ENCODE measurements at regions not wholly inside any gene's neighbourhood (a gene's known extent, or its start where the extent isn't known, plus 50 kb on each side); places are given as distances from the start of the nearest gene placed in this dataset.

DNA sequence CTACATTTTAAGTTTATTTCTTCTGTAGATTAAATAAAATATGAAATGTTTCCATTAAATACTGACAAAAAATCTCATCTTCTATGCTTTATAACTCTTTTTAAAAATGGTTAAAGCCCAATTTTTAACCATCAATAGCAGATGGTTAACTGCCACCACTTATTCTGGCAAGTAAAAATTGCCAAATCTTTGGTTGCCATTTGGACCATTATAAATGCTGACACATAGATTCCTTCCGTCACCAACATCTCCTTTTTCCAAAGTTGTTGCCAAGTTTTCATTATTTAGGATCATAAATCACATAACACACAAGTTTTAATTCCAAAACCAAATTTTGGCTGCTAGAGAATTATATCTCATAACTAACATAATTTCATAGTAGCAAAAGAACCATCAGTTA, 1614.3 kb downstream of the REEP3 start:
- TF ChIP-seq EZH2 (IDR thresholded peaks at IDR 0.05; ENCODE audit: low read depth, unreplicated experiment) (no peak), NANOG (IDR thresholded peaks at IDR 0.05; ENCODE audit: borderline replicate concordance) (no peak), POLR2AphosphoS5 (IDR thresholded peaks at IDR 0.05; ENCODE audit: low read depth) (no peak), JUNB (IDR thresholded peaks at IDR 0.05; ENCODE audit: unreplicated experiment) (no peak)
- TF ChIP-seq, protein P1, sequence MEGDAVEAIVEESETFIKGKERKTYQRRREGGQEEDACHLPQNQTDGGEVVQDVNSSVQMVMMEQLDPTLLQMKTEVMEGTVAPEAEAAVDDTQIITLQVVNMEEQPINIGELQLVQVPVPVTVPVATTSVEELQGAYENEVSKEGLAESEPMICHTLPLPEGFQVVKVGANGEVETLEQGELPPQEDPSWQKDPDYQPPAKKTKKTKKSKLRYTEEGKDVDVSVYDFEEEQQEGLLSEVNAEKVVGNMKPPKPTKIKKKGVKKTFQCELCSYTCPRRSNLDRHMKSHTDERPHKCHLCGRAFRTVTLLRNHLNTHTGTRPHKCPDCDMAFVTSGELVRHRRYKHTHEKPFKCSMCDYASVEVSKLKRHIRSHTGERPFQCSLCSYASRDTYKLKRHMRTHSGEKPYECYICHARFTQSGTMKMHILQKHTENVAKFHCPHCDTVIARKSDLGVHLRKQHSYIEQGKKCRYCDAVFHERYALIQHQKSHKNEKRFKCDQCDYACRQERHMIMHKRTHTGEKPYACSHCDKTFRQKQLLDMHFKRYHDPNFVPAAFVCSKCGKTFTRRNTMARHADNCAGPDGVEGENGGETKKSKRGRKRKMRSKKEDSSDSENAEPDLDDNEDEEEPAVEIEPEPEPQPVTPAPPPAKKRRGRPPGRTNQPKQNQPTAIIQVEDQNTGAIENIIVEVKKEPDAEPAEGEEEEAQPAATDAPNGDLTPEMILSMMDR (conservative IDR thresholded peaks at IDR 0.05; ENCODE audit: low read depth in 2 of 2) = no peak
- TF ChIP-seq, protein P2, sequence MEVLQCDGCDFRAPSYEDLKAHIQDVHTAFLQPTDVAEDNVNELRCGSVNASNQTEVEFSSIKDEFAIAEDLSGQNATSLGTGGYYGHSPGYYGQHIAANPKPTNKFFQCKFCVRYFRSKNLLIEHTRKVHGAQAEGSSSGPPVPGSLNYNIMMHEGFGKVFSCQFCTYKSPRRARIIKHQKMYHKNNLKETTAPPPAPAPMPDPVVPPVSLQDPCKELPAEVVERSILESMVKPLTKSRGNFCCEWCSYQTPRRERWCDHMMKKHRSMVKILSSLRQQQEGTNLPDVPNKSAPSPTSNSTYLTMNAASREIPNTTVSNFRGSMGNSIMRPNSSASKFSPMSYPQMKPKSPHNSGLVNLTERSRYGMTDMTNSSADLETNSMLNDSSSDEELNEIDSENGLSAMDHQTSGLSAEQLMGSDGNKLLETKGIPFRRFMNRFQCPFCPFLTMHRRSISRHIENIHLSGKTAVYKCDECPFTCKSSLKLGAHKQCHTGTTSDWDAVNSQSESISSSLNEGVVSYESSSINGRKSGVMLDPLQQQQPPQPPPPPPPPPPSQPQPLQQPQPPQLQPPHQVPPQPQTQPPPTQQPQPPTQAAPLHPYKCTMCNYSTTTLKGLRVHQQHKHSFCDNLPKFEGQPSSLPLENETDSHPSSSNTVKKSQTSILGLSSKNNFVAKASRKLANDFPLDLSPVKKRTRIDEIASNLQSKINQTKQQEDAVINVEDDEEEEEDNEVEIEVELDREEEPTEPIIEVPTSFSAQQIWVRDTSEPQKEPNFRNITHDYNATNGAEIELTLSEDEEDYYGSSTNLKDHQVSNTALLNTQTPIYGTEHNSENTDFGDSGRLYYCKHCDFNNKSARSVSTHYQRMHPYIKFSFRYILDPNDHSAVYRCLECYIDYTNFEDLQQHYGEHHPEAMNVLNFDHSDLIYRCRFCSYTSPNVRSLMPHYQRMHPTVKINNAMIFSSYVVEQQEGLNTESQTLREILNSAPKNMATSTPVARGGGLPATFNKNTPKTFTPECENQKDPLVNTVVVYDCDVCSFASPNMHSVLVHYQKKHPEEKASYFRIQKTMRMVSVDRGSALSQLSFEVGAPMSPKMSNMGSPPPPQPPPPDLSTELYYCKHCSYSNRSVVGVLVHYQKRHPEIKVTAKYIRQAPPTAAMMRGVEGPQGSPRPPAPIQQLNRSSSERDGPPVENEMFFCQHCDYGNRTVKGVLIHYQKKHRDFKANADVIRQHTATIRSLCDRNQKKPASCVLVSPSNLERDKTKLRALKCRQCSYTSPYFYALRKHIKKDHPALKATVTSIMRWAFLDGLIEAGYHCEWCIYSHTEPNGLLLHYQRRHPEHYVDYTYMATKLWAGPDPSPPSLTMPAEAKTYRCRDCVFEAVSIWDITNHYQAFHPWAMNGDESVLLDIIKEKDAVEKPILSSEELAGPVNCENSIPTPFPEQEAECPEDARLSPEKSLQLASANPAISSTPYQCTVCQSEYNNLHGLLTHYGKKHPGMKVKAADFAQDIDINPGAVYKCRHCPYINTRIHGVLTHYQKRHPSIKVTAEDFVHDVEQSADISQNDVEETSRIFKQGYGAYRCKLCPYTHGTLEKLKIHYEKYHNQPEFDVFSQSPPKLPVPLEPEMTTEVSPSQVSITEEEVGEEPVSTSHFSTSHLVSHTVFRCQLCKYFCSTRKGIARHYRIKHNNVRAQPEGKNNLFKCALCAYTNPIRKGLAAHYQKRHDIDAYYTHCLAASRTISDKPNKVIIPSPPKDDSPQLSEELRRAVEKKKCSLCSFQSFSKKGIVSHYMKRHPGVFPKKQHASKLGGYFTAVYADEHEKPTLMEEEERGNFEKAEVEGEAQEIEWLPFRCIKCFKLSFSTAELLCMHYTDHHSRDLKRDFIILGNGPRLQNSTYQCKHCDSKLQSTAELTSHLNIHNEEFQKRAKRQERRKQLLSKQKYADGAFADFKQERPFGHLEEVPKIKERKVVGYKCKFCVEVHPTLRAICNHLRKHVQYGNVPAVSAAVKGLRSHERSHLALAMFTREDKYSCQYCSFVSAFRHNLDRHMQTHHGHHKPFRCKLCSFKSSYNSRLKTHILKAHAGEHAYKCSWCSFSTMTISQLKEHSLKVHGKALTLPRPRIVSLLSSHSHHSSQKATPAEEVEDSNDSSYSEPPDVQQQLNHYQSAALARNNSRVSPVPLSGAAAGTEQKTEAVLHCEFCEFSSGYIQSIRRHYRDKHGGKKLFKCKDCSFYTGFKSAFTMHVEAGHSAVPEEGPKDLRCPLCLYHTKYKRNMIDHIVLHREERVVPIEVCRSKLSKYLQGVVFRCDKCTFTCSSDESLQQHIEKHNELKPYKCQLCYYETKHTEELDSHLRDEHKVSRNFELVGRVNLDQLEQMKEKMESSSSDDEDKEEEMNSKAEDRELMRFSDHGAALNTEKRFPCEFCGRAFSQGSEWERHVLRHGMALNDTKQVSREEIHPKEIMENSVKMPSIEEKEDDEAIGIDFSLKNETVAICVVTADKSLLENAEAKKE (CRISPR knock-in tag; IDR thresholded peaks at IDR 0.05) = no peak
